NCI-H510A treated with DMSO at 0.1 percent for 48 hours (cell line): ENCODE measurements at regions not wholly inside any gene's neighbourhood (a gene's known extent, or its start where the extent isn't known, plus 50 kb on each side); places are given as distances from the start of the nearest gene placed in this dataset.

Experiments used
- DNase-seq: peaks from one replicate; lab custom pipeline; 2025; lab: John Stamatoyannopoulos, UW

- DNase-seq: peak; percentile 67
Measured at GRCh38 chr16:65909310-65910050, 457.0 kb upstream of the CDH5 start.

GRCh38 chr16:65908568-65908967, 457.9 kb upstream of the CDH5 start:
- DNase-seq: no peak

- DNase-seq: peak; percentile 37
Measured at GRCh38 chr16:65905331-65905730, 461.2 kb upstream of the CDH5 start.

- DNase-seq: no peak
Measured at GRCh38 chr16:65896448-65897153, 469.9 kb upstream of the CDH5 start.

- DNase-seq: no peak
Measured at GRCh38 chr16:65895906-65896305, 470.6 kb upstream of the CDH5 start.

GRCh38 chr16:65895486-65895885, 471.0 kb upstream of the CDH5 start:
- DNase-seq: no peak

GRCh38 chr16:65890203-65890602, 476.3 kb upstream of the CDH5 start:
- DNase-seq: no peak

GRCh38 chr16:65889533-65889966, 476.9 kb upstream of the CDH5 start:
- peak; percentile 91 for DNase-seq

- no peak for DNase-seq
Measured at GRCh38 chr16:65888201-65888600, 478.3 kb upstream of the CDH5 start.

GRCh38 chr16:65884018-65884417, 482.5 kb upstream of the CDH5 start:
- DNase-seq: no peak

GRCh38 chr16:65878347-65878746, 488.1 kb upstream of the CDH5 start:
- DNase-seq: no peak

- DNase-seq: no peak
Measured at GRCh38 chr16:65876624-65877023, 489.9 kb upstream of the CDH5 start.

GRCh38 chr16:65876056-65876408, 490.5 kb upstream of the CDH5 start:
- DNase-seq: no peak

- DNase-seq: no peak
Measured at GRCh38 chr16:65875381-65876055, 491.0 kb upstream of the CDH5 start.

- DNase-seq: no peak
Measured at GRCh38 chr16:65869261-65869660, 497.2 kb upstream of the CDH5 start.

- DNase-seq: no peak
Measured at GRCh38 chr16:65867276-65867960, 499.1 kb upstream of the CDH5 start.

GRCh38 chr16:65863236-65863635, 503.3 kb upstream of the CDH5 start:
- no peak for DNase-seq

- no peak for DNase-seq
Measured at GRCh38 chr16:65861131-65861731, 505.3 kb upstream of the CDH5 start.

- peak; percentile 23 for DNase-seq
Measured at GRCh38 chr16:65855171-65856145, 511.0 kb upstream of the CDH5 start.

- no peak for DNase-seq
Measured at GRCh38 chr16:65846210-65846602, 520.3 kb upstream of the CDH5 start.
